ENCODE measurements at regions not wholly inside any gene's neighbourhood (a gene's known extent, or its start where the extent isn't known, plus 50 kb on each side); places are given as distances from the start of the nearest gene placed in this dataset.

GRCh38 chr4:11675051-11675800 lies 246.5 kb upstream of the HS3ST1 start:
- no peak for TF ChIP-seq CTCF (IDR thresholded peaks at IDR 0.05; ENCODE audit: control extremely low read depth in 1 of 3, insufficient read depth in 1 of 3, low read depth in 1 of 3, low read length in 3 of 3)
- no peak for TF ChIP-seq GTF2F1 (IDR thresholded peaks at IDR 0.05; ENCODE audit: borderline replicate concordance, low read depth, low read length)
- TF ChIP-seq MAX (IDR thresholded peaks at IDR 0.05): no peak
- no peak for TF ChIP-seq POLR2A (IDR thresholded peaks at IDR 0.05; ENCODE audit: control extremely low read depth in 1 of 2, low read depth in 2 of 2, low read length in 2 of 2)
- TF ChIP-seq RAD21 (IDR thresholded peaks at IDR 0.05 in 1 of 2, conservative IDR thresholded peaks at IDR 0.05 in 1 of 2; ENCODE audit: low read depth in 2 of 2, low read length in 2 of 2): no peak
- TF ChIP-seq JUND (IDR thresholded peaks at IDR 0.05; ENCODE audit: low read length): no peak
- TF ChIP-seq BCL11A (IDR thresholded peaks at IDR 0.05; ENCODE audit: low read depth in 2 of 2, low read length in 2 of 2): no peak
- TF ChIP-seq GABPA (IDR thresholded peaks at IDR 0.05; ENCODE audit: borderline replicate concordance, insufficient read depth, low read length): no peak
- no peak for TF ChIP-seq TAF1 (IDR thresholded peaks at IDR 0.05; ENCODE audit: low read depth, low read length)
- TF ChIP-seq CHD1 (IDR thresholded peaks at IDR 0.05; ENCODE audit: low read depth, low read length): no peak
- TF ChIP-seq EP300 (IDR thresholded peaks at IDR 0.05; ENCODE audit: borderline replicate concordance in 1 of 2, low read depth in 2 of 2, low read length in 2 of 2): no peak
- TF ChIP-seq USF2 (IDR thresholded peaks at IDR 0.05; ENCODE audit: low read length): no peak
- TF ChIP-seq EZH2 (IDR thresholded peaks at IDR 0.05; ENCODE audit: low read depth, low read length, severe bottlenecking): no peak
